GM12878 (cell line): ENCODE measurements at regions not wholly inside any gene's neighbourhood (a gene's known extent, or its start where the extent isn't known, plus 50 kb on each side); places are given as distances from the start of the nearest gene placed in this dataset.

Experiments
- ASH2L ChIP-seq: fragments of 300-600, 200-600 bp; sonication (generic); IDR thresholded peaks from 2 replicates; pipeline ENCODE4 v1.6.1; 2017; ENCODE audit warnings: low read depth, mild to moderate bottlenecking, borderline replicate concordance
- CHD2 ChIP-seq: IDR thresholded peaks from 2 replicates; pipeline ENCODE4 v1.6.1; 2011; ENCODE audit warnings: low read depth, low read length, improper control_type of control experiment, borderline replicate concordance
- EP300 ChIP-seq, 2 experiments: fragments of 150-350 bp in 1 of 2; IDR thresholded peaks; 2 replicates each; pipeline ENCODE4 v1.6.1; 2011 to 2012; ENCODE audit warnings: low read depth in 2 of 2, low read length in 2 of 2, borderline replicate concordance in 1 of 2, improper control_type of control experiment in 1 of 2, inconsistent platforms in 1 of 2; ENCODE audit not compliant: control insufficient read depth in 1 of 2
- NFYA ChIP-seq: IDR thresholded peaks from 2 replicates; pipeline ENCODE4 v1.6.1; 2011; ENCODE audit warnings: low read depth, mild to moderate bottlenecking, low read length, improper control_type of control experiment, borderline replicate concordance
- SIN3A ChIP-seq: IDR thresholded peaks from 2 replicates; pipeline ENCODE4 v1.6.1; 2012; ENCODE audit warnings: low read depth, low read length, improper control_type of control experiment
- TAF1 ChIP-seq: IDR thresholded peaks from 2 replicates; pipeline ENCODE4 v1.6.1; 2011; ENCODE audit warnings: mild to moderate bottlenecking, low read depth, low read length, borderline replicate concordance
- TF ChIP-seq, protein P1 (sequence below): fragments of 450-650 bp; IDR thresholded peaks from 2 replicates; pipeline ENCODE4 v1.6.1; 2014; ENCODE audit warnings: mild to moderate bottlenecking
- TF ChIP-seq, protein P2 (sequence below): fragments of 450-650 bp; IDR thresholded peaks from 2 replicates; pipeline ENCODE4 v1.6.1; 2017; ENCODE audit warnings: mild to moderate bottlenecking, moderate library complexity
- TF ChIP-seq, protein P3 (sequence below): fragments of 450-650 bp; IDR thresholded peaks from 2 replicates; pipeline ENCODE4 v1.6.1; 2017; ENCODE audit warnings: mild to moderate bottlenecking
- TF ChIP-seq, protein P4 (sequence below), 3 experiments: IDR thresholded peaks in 2 of 3; conservative IDR thresholded peaks in 1 of 3; 2 replicates each; pipeline ENCODE4 v1.5.1; 2011; ENCODE audit warnings: low read depth in 3 of 3, low read length in 3 of 3, mild to moderate bottlenecking in 3 of 3, control low read depth in 2 of 3, moderate library complexity in 2 of 3, inconsistent platforms in 1 of 3, mixed read lengths in 1 of 3; ENCODE audit not compliant: control insufficient read depth in 2 of 3, insufficient read depth in 1 of 3; ENCODE audit errors: extremely low read depth in 1 of 3
- TF ChIP-seq, protein P5 (sequence below): IDR thresholded peaks from 2 replicates; pipeline ENCODE4 v1.6.1; 2011; ENCODE audit warnings: low read depth, mild to moderate bottlenecking, low read length, moderate library complexity, borderline replicate concordance; ENCODE audit errors: extremely low read depth

DNA sequence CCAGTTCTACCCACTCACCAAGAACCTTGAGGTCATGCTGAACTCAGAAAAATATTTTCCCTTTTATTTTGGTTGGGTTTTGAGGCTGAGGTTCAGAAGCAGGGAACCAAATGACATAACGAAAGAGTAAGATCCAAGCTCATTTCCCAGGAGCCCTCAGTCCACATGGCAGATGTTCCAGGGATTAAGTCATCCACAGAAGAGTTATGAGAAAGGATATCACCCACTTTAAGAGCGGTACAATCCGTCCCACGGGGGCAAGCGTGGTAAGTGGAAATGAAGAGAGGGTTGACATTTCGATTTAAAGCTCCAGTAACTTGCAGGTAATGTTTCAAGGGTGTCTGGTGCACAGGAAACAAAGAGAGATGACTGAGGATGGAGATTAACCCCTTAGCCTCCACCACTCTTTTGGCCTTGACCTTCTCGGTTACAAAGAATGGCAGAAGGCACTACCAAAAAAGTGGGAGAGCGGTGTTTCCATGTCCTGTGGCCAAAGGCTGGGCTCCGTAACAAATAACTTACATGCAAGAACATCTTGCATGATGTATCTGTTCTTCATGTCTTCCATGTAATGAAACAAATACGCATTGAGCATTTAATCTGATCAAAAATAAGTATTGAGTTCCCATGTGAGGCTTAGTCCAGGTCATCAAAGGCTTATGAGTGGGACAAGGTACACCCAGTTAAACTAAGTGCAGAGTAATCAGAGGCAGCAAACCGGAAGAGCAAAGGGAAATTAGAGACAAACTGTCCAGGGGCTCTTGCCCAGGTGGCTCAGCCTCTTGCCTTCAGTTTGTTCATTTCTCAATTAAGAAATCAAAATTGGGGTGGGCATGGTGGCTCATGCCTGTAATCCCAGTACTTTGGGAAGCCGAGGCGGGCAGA, 241.4 kb downstream of the TOMM20 start:
- TF ChIP-seq, protein P1, sequence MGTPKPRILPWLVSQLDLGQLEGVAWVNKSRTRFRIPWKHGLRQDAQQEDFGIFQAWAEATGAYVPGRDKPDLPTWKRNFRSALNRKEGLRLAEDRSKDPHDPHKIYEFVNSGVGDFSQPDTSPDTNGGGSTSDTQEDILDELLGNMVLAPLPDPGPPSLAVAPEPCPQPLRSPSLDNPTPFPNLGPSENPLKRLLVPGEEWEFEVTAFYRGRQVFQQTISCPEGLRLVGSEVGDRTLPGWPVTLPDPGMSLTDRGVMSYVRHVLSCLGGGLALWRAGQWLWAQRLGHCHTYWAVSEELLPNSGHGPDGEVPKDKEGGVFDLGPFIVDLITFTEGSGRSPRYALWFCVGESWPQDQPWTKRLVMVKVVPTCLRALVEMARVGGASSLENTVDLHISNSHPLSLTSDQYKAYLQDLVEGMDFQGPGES, result no peak
- TF ChIP-seq SIN3A (no peak), TAF1 (no peak), CHD2 (no peak), EP300 (IDR thresholded peaks at IDR 0.05; ENCODE audit: borderline replicate concordance in 1 of 2, control insufficient read depth in 1 of 2, low read depth in 2 of 2, low read length in 2 of 2) (no peak), NFYA (no peak), ASH2L (no peak)
- TF ChIP-seq, protein P2, sequence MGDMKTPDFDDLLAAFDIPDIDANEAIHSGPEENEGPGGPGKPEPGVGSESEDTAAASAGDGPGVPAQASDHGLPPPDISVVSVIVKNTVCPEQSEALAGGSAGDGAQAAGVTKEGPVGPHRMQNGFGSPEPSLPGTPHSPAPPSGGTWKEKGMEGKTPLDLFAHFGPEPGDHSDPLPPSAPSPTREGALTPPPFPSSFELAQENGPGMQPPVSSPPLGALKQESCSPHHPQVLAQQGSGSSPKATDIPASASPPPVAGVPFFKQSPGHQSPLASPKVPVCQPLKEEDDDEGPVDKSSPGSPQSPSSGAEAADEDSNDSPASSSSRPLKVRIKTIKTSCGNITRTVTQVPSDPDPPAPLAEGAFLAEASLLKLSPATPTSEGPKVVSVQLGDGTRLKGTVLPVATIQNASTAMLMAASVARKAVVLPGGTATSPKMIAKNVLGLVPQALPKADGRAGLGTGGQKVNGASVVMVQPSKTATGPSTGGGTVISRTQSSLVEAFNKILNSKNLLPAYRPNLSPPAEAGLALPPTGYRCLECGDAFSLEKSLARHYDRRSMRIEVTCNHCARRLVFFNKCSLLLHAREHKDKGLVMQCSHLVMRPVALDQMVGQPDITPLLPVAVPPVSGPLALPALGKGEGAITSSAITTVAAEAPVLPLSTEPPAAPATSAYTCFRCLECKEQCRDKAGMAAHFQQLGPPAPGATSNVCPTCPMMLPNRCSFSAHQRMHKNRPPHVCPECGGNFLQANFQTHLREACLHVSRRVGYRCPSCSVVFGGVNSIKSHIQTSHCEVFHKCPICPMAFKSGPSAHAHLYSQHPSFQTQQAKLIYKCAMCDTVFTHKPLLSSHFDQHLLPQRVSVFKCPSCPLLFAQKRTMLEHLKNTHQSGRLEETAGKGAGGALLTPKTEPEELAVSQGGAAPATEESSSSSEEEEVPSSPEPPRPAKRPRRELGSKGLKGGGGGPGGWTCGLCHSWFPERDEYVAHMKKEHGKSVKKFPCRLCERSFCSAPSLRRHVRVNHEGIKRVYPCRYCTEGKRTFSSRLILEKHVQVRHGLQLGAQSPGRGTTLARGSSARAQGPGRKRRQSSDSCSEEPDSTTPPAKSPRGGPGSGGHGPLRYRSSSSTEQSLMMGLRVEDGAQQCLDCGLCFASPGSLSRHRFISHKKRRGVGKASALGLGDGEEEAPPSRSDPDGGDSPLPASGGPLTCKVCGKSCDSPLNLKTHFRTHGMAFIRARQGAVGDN, result no peak
- TF ChIP-seq, protein P3, sequence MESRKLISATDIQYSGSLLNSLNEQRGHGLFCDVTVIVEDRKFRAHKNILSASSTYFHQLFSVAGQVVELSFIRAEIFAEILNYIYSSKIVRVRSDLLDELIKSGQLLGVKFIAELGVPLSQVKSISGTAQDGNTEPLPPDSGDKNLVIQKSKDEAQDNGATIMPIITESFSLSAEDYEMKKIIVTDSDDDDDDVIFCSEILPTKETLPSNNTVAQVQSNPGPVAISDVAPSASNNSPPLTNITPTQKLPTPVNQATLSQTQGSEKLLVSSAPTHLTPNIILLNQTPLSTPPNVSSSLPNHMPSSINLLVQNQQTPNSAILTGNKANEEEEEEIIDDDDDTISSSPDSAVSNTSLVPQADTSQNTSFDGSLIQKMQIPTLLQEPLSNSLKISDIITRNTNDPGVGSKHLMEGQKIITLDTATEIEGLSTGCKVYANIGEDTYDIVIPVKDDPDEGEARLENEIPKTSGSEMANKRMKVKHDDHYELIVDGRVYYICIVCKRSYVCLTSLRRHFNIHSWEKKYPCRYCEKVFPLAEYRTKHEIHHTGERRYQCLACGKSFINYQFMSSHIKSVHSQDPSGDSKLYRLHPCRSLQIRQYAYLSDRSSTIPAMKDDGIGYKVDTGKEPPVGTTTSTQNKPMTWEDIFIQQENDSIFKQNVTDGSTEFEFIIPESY, result no peak
- TF ChIP-seq, protein P4, sequence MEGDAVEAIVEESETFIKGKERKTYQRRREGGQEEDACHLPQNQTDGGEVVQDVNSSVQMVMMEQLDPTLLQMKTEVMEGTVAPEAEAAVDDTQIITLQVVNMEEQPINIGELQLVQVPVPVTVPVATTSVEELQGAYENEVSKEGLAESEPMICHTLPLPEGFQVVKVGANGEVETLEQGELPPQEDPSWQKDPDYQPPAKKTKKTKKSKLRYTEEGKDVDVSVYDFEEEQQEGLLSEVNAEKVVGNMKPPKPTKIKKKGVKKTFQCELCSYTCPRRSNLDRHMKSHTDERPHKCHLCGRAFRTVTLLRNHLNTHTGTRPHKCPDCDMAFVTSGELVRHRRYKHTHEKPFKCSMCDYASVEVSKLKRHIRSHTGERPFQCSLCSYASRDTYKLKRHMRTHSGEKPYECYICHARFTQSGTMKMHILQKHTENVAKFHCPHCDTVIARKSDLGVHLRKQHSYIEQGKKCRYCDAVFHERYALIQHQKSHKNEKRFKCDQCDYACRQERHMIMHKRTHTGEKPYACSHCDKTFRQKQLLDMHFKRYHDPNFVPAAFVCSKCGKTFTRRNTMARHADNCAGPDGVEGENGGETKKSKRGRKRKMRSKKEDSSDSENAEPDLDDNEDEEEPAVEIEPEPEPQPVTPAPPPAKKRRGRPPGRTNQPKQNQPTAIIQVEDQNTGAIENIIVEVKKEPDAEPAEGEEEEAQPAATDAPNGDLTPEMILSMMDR (IDR thresholded peaks at IDR 0.05 in 2 of 3, conservative IDR thresholded peaks at IDR 0.05 in 1 of 3; ENCODE audit: control insufficient read depth in 2 of 3, extremely low read depth in 1 of 3, insufficient read depth in 1 of 3, low read depth in 3 of 3, low read length in 3 of 3), result no peak
- TF ChIP-seq, protein P5, sequence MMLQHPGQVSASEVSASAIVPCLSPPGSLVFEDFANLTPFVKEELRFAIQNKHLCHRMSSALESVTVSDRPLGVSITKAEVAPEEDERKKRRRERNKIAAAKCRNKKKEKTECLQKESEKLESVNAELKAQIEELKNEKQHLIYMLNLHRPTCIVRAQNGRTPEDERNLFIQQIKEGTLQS, result no peak
